HG03108 (cell line): ENCODE measurements at regions not wholly inside any gene's neighbourhood (a gene's known extent, or its start where the extent isn't known, plus 50 kb on each side); places are given as distances from the start of the nearest gene placed in this dataset.

ENCODE experiments used
- ATAC-seq: cut with Tn5 transposase; IDR thresholded peaks from one replicate; pipeline ENCODE4 v1.9.1; 2021; ENCODE audit warnings: moderate library complexity; ENCODE audit not compliant: unreplicated experiment

DNA sequence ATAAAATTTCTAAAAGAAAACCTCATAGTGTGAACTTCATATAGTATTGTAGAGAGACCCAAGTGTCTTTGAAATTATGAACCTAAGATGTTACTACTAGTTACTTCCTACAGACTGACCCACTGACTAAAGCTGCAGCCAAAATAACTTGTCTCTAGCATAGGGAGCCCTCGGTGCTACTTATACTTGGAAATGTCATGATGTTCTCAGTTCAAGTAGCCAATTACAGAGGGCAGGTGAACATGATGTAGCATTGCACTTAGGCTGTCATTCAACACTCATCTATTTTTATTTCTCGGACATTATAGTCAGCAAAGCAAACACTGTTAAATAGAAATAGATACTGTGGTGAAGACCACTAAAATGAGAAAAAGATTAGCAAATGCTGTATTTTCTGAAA, 165.6 kb downstream of the AREG start:
- ATAC-seq, result no peak

DNA sequence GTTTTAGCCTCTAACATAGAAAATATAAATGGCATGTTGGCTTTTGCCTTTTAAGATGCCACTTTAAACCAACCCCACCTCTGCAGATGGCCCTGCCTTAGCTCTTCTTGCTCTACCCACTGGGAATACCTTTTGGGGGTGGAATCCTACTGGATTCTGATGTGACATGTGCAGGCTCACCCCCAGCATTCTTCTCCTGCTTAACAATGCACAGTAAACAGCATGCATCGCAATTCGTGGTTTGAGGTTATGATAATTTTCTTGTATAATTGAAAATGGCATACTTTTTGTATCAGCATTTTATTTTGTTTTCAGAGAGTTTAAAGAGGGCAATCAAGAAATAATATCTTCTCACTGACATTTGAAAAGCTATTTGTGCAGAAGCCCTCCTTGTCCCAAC, 167.9 kb downstream of the AREG start:
- no peak for ATAC-seq

DNA sequence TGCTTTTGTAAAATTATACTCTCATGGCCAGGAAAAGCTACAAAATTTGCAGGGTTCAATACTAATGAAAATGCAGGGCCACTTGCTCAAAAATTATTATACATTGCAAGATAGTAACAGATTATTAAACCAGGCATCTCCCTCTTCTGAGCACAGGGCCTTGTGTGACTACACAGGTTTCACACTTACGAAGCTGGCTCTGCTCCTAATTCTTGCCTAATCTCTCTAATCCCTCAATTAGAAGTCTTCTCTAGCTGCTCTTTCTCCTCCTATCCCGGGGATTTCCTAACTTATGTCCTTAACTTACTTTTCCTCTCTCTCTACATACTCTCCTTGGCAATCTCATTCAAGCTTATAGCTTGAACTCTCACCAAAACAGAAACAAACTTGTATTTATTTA, 168.3 kb downstream of the AREG start:
- ATAC-seq, result no peak

DNA sequence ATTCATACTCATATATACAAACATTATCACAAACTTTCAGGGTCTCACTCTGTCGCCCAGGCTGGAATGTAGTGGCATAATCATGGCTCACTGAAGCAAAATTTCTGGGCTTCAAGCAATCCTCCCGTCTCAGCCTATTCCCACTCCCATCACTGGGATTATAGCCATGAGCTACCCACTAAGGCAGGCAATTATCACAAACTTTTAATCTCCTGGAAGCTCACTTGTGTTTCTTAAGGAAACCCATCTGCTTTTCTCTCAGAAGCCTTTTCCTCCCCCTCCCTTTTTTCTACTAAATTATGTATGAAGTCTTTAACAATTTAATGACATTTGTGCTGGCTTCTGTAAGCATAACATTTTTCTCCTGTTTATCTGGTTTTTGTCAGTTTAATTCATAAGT, 170.5 kb downstream of the AREG start:
- no peak for ATAC-seq

DNA sequence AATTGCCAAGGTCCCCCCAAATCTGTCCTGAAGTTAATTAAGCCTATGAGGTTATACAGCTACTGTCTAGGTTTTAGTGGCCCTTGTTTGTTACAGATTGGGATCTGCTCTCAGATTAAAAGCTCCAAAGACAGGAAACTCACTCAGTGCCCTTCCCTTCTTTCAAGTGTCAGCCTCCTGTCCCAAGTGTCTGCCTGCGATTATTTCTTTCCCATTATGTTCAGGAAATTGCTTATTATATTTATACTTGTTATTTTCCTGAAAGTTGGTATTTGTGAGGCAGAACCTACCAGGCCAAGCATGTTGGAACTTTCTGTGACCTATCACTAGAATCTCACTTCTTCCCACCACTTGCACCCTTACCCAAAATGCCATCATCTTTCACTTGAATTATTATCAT, 173.2 kb downstream of the AREG start:
- no peak for ATAC-seq

DNA sequence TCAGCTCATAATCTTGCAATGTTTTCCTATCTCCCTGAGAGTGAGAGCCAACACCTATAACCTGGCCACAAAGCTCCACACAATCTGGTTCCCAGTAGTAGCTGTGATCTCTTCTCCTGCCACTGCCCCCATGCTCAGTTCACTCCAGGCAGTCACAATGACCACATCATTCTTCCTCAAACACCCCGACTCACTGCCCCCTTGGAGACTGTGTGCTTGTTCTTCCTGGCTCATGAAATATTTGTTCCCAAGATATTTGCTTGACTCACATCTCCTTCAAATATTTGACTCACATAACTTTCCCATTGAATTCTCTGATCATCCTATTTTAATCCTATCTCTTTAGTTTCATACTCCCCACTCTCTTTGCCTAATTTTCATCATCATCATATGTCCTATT, 173.7 kb downstream of the AREG start:
- ATAC-seq, result no peak

DNA sequence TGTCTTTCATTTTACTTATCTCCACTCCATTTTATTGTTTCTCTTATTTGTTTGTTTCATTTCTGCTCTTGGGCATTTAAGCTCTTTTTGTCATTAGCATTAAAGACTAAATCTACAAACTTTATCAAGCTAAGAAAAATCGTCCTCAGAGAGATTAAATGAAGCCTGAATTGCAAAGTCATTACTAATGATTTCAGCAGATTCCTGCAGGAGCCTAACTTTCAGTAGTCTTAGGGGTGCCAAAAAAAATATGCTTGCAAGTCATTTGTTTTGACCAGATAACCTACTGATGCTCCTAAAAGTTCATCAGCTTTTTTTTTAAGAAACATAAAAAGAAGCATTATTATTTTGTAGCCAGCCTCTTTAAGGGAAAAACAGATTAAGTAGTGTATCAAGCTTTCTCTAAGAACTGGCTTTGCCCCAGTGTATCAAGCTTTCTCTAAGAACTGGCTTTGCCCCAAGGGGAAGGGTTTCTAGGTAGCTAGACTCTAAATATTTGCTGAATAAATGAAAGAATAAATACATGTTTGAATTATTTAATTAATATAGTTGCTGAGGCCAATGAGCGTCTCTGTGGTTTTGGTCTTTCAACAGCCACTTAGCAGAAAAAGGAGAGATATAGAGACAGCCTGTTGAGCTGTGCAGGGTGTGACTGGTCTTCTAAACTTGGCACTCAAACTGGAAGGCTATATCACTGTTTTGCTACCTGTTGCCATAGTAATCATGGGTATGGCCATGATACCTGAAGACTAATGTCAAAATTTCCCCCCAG, 174.2 kb downstream of the BTC start:
- no peak for ATAC-seq

DNA sequence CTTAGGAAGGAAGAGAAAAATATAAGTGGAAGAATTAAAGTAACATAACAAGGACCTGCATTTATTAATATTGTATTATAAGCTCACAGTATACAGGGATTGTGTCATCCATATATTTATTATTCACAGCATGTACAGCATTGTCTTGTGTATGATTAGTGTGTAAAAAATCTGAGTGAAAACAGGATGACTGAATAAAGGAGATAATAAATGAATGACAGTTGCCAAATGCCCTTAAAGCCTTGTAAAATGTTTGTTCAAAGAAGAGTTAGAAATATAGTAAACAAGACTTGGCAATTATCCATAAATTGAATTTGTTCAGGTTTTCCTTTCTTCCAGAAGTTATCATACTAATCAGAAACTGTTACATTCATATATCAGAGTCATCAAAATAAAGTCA, 172.7 kb downstream of the BTC start:
- ATAC-seq, result no peak

DNA sequence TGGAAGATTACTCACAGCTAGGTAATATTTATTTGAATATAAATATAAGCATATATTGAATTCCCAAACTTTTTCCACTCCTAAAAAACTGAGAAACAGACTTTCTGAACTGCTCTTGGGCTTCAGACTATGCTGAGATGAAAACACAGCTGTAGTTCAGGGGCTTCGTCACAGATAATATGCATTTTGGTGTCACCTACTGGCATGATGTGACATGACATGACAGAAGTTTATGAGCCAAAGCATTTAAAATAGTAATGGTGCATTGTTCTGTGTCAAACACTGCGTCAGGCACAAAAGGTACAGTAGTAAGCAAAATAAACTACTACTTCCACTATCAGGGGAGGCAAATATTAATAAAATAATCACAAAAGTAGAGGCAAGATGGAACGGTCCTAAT, 171.3 kb downstream of the BTC start:
- ATAC-seq, result no peak

DNA sequence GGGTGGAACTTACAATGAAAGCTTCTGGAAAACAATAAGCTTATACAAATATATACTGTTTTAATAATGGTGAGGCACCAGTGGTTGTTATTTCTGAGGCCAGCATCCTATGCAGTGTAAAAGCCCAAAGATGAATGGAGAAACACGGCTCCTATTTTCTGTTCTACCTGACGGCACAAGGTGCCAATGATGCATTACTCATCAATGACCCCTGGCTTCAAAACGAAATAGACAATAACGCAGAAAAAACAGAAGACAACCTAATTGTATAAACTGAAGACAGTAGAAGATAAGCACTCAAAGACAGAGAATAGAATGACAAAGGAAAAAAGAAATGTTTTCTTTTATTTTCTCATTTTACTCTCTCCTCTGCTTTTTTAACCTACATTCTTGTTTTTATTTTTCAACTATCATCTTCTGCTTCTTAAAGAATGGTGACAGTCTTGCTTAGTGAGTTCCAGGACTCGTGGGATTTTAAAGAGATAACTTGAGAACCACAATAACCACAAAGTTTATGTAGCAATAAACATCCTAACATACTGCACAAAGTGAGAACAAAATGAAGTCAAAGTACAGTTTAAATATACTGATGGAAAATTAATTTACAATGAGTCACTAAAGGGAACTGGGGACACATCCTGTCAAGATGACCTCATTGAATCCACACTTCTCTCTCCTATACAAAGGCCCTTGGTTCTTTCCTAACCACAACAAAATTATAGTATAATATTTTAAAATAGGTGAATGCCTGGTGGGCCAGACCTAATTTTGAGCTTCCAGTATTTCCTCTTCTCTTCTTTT, 169.8 kb downstream of the BTC start:
- ATAC-seq, result no peak

DNA sequence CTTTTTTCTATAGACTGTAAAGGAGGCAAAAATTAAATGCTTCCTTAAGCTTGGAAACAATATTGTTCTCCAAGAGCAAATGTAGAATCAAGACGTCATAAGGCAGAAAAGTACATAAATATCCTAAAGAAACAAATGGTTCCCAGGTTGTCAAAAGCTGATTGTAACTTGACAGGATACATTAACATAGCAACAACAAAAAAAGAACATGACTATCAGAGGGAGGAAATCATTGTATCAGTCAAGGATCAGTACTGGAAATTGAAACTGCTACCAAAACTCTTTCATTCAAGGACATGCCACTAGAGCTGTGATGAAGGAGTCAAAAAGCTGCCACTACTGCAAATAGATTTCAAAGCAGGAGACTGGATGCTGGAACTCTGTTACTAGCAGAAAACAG, 168.3 kb downstream of the BTC start:
- ATAC-seq, result no peak

DNA sequence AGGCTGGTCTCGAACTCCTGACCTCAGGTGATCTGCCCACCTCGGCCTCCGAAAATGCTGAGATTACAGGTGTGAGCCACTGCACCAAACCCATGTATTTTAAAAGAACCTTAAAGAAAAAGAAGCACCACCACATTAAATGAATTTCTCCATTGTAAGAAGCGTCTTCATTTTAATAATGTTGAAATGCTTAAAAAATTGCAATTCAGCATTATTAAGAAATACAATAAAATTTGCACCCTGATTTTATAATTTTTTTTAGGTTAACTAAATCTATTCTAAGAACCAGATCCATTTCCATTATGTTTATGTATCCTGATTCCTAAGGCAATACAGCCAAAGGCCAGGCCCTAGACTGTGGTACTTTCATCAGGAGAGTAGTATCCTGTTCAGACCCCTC, 167.2 kb downstream of the BTC start:
- ATAC-seq, result no peak

DNA sequence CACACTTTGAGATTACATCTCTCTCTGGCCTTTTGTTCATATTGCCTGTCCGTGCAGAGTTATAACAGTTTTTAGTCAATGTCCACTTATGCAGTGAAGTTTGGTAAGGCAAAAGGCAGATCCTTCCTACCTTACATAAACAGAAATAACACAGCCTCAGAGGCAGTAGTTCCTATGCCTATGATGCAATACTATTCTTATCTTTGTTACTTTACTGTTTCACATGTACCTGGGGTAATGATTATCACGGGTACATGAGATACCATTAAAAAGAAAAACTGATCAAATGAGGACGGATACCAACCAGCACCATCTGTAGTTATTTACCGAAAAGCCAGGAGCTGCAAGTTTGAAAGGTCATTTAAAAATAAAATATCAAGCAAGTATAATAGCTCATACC, 166.8 kb downstream of the BTC start:
- no peak for ATAC-seq

DNA sequence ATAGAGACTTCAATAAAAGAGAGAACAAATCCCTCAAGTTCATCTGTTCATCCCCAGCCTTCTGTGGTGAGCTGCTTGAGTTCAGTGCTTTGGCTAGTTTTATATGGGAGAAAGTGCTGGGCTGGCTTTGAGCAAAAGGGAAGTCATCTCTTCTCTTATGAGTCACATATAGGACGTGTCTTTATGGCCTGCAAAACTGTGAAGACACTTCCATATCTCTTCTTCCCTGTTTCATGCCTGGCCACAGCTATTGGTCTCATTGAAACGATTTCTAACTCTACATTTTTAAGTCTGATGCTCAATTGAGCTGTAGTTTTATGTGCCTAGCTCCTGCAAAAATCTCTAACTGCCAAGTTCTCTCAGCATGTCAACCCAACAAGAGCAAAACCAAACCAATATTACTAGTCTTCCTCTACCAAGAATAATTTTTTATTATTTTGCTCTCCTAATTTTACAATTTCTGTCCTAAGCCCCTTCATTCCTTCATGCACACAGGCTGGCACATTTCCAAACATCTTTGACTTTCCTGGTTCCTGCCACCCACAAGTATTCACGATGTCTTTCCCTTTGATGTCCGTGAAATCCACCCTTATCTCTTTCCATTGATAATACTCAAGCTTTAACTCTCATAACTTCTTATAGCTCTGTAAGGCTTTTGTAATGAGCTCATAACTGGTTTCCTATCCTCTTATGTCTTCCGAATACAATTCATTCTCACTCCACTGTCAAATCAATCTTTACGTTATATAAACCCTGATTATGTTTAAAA, 165.3 kb downstream of the BTC start:
- no peak for ATAC-seq

DNA sequence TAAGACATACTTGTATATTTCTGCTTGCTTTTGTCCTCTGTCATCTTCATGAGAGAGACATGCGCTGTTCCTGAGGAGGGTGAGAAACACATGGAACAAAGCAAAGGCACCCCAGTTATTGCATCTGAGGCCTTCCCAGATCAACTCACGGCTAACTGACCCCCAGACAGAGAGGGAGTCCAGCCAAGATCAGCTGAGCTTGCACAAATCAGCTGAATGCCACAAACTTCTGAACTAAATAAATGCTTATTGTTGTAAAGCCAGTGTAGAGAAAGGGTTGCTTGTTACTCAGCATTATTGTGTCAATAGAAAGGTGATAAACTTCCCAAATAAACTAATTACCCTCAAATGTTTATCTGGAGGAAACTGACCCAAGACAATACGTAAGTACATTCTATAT, 163.8 kb downstream of the BTC start:
- ATAC-seq, result no peak

DNA sequence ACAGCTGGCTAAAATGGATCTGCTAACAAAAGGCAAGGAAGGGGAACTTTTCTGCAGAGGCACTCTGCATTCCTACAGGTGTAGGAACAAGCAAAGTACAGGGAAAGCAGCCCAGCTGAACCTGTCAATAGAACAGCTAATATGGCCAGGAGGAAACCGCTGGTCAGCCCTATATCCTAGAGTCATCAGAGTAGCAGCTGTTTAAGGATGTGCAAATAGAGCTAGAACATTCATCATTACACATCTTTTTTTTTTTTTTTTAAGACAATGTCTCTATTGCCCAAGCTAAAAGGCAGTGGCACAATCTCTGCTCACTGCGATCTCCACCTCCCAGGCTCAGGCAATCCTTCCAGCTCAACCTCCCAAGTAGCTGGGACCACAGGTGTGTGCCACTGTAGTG, 163.0 kb downstream of the BTC start:
- ATAC-seq, result no peak

DNA sequence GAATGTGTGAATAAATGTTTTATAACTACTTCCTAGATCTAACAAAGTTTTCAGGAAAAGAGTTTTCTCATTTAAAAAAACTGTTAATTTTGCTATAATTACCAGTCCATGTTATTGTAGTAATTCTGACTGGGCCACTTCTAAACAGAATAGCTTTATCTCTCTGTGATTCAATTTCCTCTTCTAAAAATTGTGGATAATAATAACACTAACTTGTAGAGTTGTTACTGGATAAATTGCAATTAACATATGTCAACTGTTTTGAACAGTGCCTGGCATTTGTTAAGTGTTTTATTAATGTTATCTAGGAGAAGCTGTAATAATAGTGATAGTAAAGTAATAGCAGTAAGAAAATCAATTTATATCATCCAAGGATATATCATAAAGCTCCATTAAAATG, 162.3 kb downstream of the BTC start:
- ATAC-seq, result no peak

DNA sequence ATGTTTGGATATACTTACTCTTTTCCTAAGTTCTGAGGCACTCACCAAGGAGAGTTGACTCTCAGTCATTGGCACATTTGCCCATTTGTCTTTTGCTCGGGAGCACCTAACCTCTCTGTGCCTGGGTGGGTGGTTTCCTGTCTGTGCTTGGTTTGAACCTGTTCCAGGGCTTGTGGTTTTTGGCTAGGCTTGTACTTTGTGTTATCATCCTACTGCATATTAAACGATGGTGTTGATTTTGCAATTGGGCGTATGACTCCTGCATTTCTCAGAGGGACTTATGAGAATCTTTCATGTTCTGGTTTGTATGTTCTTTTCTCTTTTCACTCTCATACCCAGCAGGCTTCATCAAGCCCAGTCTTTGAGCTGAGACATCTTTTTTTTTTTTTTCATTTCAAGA, 161.7 kb downstream of the BTC start:
- no peak for ATAC-seq

DNA sequence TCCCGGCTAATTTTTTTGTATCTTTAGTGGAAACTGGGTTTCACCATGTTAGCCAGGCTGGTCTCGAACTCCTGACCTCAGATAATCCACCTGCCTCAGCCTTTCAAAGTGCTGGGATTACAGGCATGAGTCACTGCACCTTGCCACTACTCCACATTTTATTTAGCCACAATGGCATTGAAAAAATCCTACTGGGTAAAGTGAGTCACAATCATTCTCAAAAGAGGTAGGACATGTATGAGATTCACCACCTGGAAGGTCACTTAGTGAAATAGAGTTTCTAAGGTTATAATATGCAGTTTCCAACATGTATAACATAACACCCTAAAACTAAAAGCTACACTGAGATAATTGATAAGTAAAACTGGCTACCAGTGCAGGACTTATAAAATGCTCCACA, 159.2 kb downstream of the BTC start:
- ATAC-seq, result no peak

DNA sequence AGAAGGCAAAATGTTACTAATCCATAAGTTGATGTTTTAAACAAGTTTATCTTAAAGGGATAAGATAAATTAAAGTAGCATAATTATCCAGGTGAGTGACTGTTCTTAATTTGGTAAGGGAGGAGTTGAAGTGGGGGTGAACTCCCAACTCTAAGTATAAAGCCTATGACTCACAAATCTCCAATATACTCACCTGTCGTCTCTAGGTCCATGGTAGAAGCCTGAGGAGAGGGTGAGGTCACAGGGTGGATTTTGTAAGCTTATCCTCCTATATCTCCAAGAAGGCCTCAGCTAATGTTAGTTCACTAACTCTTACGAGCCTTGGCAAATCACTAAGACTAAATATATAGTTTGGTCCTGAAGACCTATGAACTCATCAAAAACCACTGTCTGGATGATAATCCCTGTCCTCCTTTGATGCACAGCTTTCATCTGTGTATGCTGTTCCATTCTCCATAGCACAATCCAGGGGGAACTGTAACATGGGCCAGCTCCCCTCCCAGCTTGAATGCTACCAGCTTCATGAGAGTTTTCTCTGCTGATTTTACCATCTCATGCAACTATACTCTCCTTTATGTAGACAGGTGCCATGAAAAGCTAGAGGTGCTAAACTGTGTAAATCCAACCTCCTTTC, 158.7 kb downstream of the BTC start:
- no peak for ATAC-seq

DNA sequence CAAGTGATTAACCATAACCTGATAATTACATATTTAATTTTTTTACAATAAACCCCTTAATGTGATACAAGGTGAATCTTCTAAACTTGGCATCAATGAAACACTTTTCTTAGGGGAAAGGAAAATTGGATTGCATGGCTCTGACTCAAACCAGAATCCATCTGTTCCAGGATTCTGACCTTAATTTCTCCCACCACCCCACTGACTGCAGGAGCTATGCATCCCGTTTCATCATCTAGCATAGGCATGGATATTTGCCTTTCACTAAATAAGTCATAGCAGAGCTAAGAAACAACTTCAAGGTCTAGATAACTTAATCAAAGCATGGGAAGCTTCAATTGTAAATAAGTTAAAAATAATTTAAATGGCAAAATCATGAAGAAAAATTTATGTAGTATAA, 156.3 kb downstream of the BTC start:
- ATAC-seq, result no peak
